ENCODE measurements at regions not wholly inside any gene's neighbourhood (a gene's known extent, or its start where the extent isn't known, plus 50 kb on each side); places are given as distances from the start of the nearest gene placed in this dataset.

DNA sequence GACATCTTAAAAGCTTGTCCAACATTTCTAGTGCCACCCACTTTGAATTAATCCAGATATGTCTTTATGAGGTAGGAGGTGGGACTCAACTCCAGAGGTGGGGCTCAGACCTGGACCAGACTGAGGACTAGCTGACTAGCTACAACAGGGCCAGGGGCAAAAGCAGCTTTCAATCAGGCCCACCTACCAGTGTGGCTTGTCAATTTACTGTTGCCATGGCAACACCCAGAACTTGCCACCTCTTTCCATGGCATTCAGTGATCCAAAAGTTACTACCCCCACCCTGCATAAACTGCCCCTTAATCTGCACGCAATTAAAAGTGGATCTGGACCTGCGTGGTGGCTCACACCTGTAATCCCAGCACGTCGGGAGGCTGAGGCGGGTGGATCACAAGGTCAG lies 113.2 kb upstream of the KAZN start:
- no peak overlapping the region for H2AK5ac ChIP-seq (ENCODE audit: low read length)
- H3K23ac ChIP-seq (ENCODE audit: low read length): no peak overlapping the region
- H3K79me1 ChIP-seq (ENCODE audit: low read length): no peaks in the 10 kb centered on the region
- H3K27ac ChIP-seq (ENCODE audit: low read depth, low read length): no peak overlapping the region
- H4K5ac ChIP-seq (ENCODE audit: low read length): no peak overlapping the region
- no peaks in the 10 kb centered on the region for H3K79me2 ChIP-seq (ENCODE audit: control insufficient read depth, insufficient read depth, low read length)
- H2BK120ac ChIP-seq (ENCODE audit: low read depth, low read length): no peak overlapping the region
- H3K56ac ChIP-seq (ENCODE audit: low read length): no peak overlapping the region
- no CpG with 5 or more reads among the region's 5 CpGs for WGBS (ENCODE audit: extremely low coverage, insufficient coverage, low lambda C conversion rate)
- no peak overlapping the region for H2BK15ac ChIP-seq (replicated peaks; ENCODE audit: low read depth)
- no peak overlapping the region for H3K9ac ChIP-seq (ENCODE audit: low read length)
- no peak overlapping the region for H2BK5ac ChIP-seq (ENCODE audit: low read length)
- H3K27me3 ChIP-seq (ENCODE audit: insufficient read depth, low read length, poor library complexity): no peaks in the 10 kb centered on the region
- no peaks in the 10 kb centered on the region for H3K36me3 ChIP-seq (ENCODE audit: control insufficient read depth, insufficient read depth, low read length)
- DNase-seq: no peak
- no peak overlapping the region for H3K4me2 ChIP-seq (ENCODE audit: low read length)
- H3K4me3 ChIP-seq (ENCODE audit: low read length): no peak overlapping the region
- H3K4me1 ChIP-seq (ENCODE audit: control insufficient read depth, low read depth, low read length): no peaks in the 10 kb centered on the region
- no peak overlapping the region for H3K18ac ChIP-seq (ENCODE audit: low read length)
- H4K8ac ChIP-seq (ENCODE audit: low read depth, low read length): no peak overlapping the region
- no peak overlapping the region for H3K4ac ChIP-seq (ENCODE audit: low read depth, low read length)

DNA sequence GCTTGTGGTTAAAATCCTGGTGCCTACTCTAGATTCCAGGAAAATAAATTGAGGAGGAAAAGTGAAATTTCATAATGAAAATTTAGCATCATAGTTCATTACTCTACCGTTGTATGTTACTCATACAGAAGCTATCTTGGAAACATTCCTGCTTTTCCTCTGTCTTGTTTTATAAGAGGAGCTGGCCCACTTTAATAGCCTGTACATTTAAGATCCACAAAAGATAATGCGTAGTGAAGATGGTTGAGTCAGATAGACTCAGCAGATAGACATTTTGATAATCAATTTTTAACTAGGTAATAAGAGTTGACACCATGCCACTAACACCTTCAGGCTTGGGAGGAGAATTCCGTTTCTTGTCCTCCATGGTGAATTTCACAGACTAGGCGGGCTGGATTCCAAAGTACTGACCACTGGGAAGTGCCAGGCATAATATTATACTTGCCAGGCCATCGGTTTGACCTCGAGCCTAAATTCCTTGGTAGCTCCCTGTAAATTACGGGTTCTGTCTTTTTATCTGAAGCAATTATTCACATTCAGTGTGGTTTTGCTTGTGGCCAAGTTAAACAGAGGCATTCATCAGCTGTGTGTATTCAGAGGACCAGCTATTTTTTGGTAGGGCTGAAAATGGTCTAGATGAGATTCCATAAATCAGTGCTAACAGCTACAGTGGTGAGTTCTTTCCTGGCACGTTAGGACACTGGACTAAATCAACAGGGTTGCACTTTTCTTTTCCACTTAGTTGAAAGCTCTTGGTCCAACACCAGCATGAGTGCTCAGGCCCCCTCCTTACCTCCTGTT lies 111.9 kb upstream of the KAZN start:
- H3K9ac ChIP-seq (ENCODE audit: low read length): no peak overlapping the region
- no peaks in the 10 kb centered on the region for H3K79me2 ChIP-seq (ENCODE audit: control insufficient read depth, insufficient read depth, low read length)
- no peak overlapping the region for H4K8ac ChIP-seq (ENCODE audit: low read depth, low read length)
- no peak overlapping the region for H2BK120ac ChIP-seq (ENCODE audit: low read depth, low read length)
- no peak overlapping the region for H3K4ac ChIP-seq (ENCODE audit: low read depth, low read length)
- WGBS (ENCODE audit: extremely low coverage, insufficient coverage, low lambda C conversion rate): no CpG with 5 or more reads among the region's 8 CpGs
- H3K18ac ChIP-seq (ENCODE audit: low read length): no peak overlapping the region
- H3K4me1 ChIP-seq (ENCODE audit: control insufficient read depth, low read depth, low read length): no peaks in the 10 kb centered on the region
- no peaks in the 10 kb centered on the region for H3K27me3 ChIP-seq (ENCODE audit: insufficient read depth, low read length, poor library complexity)
- H3K36me3 ChIP-seq (ENCODE audit: control insufficient read depth, insufficient read depth, low read length): no peaks in the 10 kb centered on the region
- no peak overlapping the region for H2BK5ac ChIP-seq (ENCODE audit: low read length)
- no peak overlapping the region for H2BK15ac ChIP-seq (replicated peaks; ENCODE audit: low read depth)
- H3K79me1 ChIP-seq (ENCODE audit: low read length): no peaks in the 10 kb centered on the region
- no peak overlapping the region for H3K23ac ChIP-seq (ENCODE audit: low read length)
- H3K27ac ChIP-seq (ENCODE audit: low read depth, low read length): no peak overlapping the region
- H4K5ac ChIP-seq (ENCODE audit: low read length): no peak overlapping the region
- no peak overlapping the region for H3K4me3 ChIP-seq (ENCODE audit: low read length)
- no peak overlapping the region for H3K56ac ChIP-seq (ENCODE audit: low read length)
- no peak overlapping the region for H2AK5ac ChIP-seq (ENCODE audit: low read length)
- no peak overlapping the region for H3K4me2 ChIP-seq (ENCODE audit: low read length)
- no peak for DNase-seq

DNA sequence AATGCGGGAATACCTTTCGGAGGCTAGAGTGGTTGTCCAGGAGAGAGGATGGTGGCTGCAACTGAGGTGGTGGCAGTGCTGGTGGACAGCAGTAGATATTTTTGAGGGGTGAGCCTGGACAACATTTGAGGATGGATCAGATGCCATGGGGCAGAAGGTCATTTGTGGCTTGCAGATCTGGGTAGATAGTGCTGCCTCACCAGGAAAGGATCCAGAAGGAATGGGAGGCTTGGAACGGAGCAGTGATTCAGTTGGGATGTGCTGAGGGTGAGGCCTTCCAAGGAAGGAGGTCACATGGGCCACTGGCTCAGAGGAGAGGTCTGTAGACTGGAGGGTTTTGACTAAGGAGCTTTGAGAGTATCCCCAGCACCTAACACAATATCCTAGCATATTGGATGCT lies 110.8 kb upstream of the KAZN start:
- H2BK5ac ChIP-seq (ENCODE audit: low read length): no peak overlapping the region
- H3K4me2 ChIP-seq (ENCODE audit: low read length): no peak overlapping the region
- H3K79me2 ChIP-seq (ENCODE audit: control insufficient read depth, insufficient read depth, low read length): no peaks in the 10 kb centered on the region
- no peak overlapping the region for H2BK120ac ChIP-seq (ENCODE audit: low read depth, low read length)
- H3K36me3 ChIP-seq (ENCODE audit: control insufficient read depth, insufficient read depth, low read length): no peaks in the 10 kb centered on the region
- H3K4me3 ChIP-seq (ENCODE audit: low read length): no peak overlapping the region
- H2BK15ac ChIP-seq (replicated peaks; ENCODE audit: low read depth): no peak overlapping the region
- H3K4me1 ChIP-seq (ENCODE audit: control insufficient read depth, low read depth, low read length): no peaks in the 10 kb centered on the region
- no peak overlapping the region for H4K5ac ChIP-seq (ENCODE audit: low read length)
- no peaks in the 10 kb centered on the region for H3K27me3 ChIP-seq (ENCODE audit: insufficient read depth, low read length, poor library complexity)
- no peak overlapping the region for H3K4ac ChIP-seq (ENCODE audit: low read depth, low read length)
- H2AK5ac ChIP-seq (ENCODE audit: low read length): no peak overlapping the region
- H3K9ac ChIP-seq (ENCODE audit: low read length): no peak overlapping the region
- H3K18ac ChIP-seq (ENCODE audit: low read length): no peak overlapping the region
- H4K8ac ChIP-seq (ENCODE audit: low read depth, low read length): no peak overlapping the region
- no peak overlapping the region for H3K27ac ChIP-seq (ENCODE audit: low read depth, low read length)
- H3K56ac ChIP-seq (ENCODE audit: low read length): no peak overlapping the region
- no peak for DNase-seq
- no peaks in the 10 kb centered on the region for H3K79me1 ChIP-seq (ENCODE audit: low read length)
- H3K23ac ChIP-seq (ENCODE audit: low read length): no peak overlapping the region
- WGBS (ENCODE audit: extremely low coverage, insufficient coverage, low lambda C conversion rate): no CpG with 5 or more reads among the region's 3 CpGs

DNA sequence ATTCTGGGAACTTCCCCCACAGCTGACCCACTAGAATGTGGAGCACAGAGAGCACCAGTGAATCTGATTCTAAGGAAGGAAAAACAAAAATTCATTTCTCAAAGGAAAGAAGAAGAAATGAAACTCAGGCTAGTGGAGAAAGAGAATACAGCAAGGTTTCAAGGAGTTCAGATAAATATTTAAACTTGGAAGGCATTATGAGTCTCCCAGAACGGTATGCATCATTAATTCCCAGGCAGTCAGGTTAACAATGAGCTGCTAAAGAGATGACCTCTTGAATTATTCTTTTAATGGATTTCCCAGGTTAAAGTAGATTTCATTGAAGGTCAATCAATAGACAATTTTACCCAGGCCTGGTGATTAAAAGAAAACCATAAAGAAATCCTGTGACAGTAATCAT lies 103.6 kb upstream of the KAZN start:
- no peak overlapping the region for H4K8ac ChIP-seq (ENCODE audit: low read depth, low read length)
- H2BK120ac ChIP-seq (ENCODE audit: low read depth, low read length): no peak overlapping the region
- no peak overlapping the region for H3K4me2 ChIP-seq (ENCODE audit: low read length)
- no peak overlapping the region for H3K4me3 ChIP-seq (ENCODE audit: low read length)
- H2AK5ac ChIP-seq (ENCODE audit: low read length): no peak overlapping the region
- no peak overlapping the region for H3K18ac ChIP-seq (ENCODE audit: low read length)
- no CpG with 5 or more reads among the region's 1 CpG for WGBS (ENCODE audit: extremely low coverage, insufficient coverage, low lambda C conversion rate)
- H3K23ac ChIP-seq (ENCODE audit: low read length): no peak overlapping the region
- H3K9ac ChIP-seq (ENCODE audit: low read length): no peak overlapping the region
- no peak overlapping the region for H3K56ac ChIP-seq (ENCODE audit: low read length)
- DNase-seq: no peak
- no peak overlapping the region for H2BK5ac ChIP-seq (ENCODE audit: low read length)
- H3K79me2 ChIP-seq (ENCODE audit: control insufficient read depth, insufficient read depth, low read length): no peaks in the 10 kb centered on the region
- no peaks in the 10 kb centered on the region for H3K36me3 ChIP-seq (ENCODE audit: control insufficient read depth, insufficient read depth, low read length)
- H3K27me3 ChIP-seq (ENCODE audit: insufficient read depth, low read length, poor library complexity): no peaks in the 10 kb centered on the region
- H2BK15ac ChIP-seq (replicated peaks; ENCODE audit: low read depth): no peak overlapping the region
- H4K5ac ChIP-seq (ENCODE audit: low read length): no peak overlapping the region
- no peak overlapping the region for H3K27ac ChIP-seq (ENCODE audit: low read depth, low read length)
- H3K4me1 ChIP-seq (ENCODE audit: control insufficient read depth, low read depth, low read length): no peaks in the 10 kb centered on the region
- H3K4ac ChIP-seq (ENCODE audit: low read depth, low read length): no peak overlapping the region
- H3K79me1 ChIP-seq (ENCODE audit: low read length): no peaks in the 10 kb centered on the region

DNA sequence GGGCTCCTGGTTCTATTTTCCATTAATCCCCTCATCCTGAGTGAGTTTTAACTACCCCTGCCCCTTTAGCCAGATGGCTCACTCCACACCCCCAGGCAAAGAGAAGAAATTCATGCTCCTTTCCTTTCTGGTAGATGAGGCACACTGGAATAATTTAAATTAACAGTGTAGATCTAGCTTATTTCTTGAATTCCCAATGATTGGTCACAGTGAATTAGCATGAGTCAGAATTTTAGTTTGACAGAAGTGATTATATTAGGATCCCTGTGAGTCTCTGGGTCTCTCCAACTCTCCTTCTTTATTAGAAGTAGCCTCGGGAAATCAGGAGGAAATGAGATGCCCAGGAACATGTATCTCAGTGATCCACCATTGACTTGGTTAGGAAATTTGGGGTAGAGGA lies 103.1 kb upstream of the KAZN start:
- H3K27ac ChIP-seq (ENCODE audit: low read depth, low read length): no peak overlapping the region
- WGBS (ENCODE audit: extremely low coverage, insufficient coverage, low lambda C conversion rate): no CpG with 5 or more reads among the region's 1 CpG
- no peak overlapping the region for H3K4me3 ChIP-seq (ENCODE audit: low read length)
- no peak overlapping the region for H2BK120ac ChIP-seq (ENCODE audit: low read depth, low read length)
- no peak overlapping the region for H3K9ac ChIP-seq (ENCODE audit: low read length)
- no peak overlapping the region for H3K4ac ChIP-seq (ENCODE audit: low read depth, low read length)
- H3K79me1 ChIP-seq (ENCODE audit: low read length): no peaks in the 10 kb centered on the region
- no peaks in the 10 kb centered on the region for H3K27me3 ChIP-seq (ENCODE audit: insufficient read depth, low read length, poor library complexity)
- no peak overlapping the region for H2AK5ac ChIP-seq (ENCODE audit: low read length)
- H3K36me3 ChIP-seq (ENCODE audit: control insufficient read depth, insufficient read depth, low read length): no peaks in the 10 kb centered on the region
- no peaks in the 10 kb centered on the region for H3K4me1 ChIP-seq (ENCODE audit: control insufficient read depth, low read depth, low read length)
- no peak overlapping the region for H3K23ac ChIP-seq (ENCODE audit: low read length)
- H3K18ac ChIP-seq (ENCODE audit: low read length): no peak overlapping the region
- H3K4me2 ChIP-seq (ENCODE audit: low read length): no peak overlapping the region
- no peak overlapping the region for H4K8ac ChIP-seq (ENCODE audit: low read depth, low read length)
- no peak overlapping the region for H2BK15ac ChIP-seq (replicated peaks; ENCODE audit: low read depth)
- no peak for DNase-seq
- no peak overlapping the region for H3K56ac ChIP-seq (ENCODE audit: low read length)
- H3K79me2 ChIP-seq (ENCODE audit: control insufficient read depth, insufficient read depth, low read length): no peaks in the 10 kb centered on the region
- H4K5ac ChIP-seq (ENCODE audit: low read length): no peak overlapping the region
- no peak overlapping the region for H2BK5ac ChIP-seq (ENCODE audit: low read length)

DNA sequence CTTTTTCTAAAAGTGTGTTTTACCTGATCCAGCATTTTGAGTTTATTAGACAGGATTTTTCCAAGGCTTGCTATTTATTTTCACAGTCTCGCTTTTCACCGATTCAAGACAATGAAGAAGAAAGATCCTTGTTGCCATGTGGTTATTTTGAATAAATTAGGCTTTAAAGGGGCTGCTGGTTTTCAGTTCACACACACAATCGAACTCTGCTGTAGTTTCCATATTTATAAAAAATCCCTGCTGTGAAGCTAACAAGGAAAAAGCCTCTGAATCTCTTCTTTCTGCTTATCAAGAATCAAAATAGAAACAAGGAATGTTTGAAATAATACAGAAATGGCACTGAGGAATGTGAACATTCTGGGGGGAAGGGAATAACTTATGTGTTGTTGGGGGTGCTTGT lies 102.5 kb upstream of the KAZN start:
- no peak overlapping the region for H2AK5ac ChIP-seq (ENCODE audit: low read length)
- no peak overlapping the region for H3K9ac ChIP-seq (ENCODE audit: low read length)
- H3K23ac ChIP-seq (ENCODE audit: low read length): no peak overlapping the region
- H2BK15ac ChIP-seq (replicated peaks; ENCODE audit: low read depth): no peak overlapping the region
- H3K4me2 ChIP-seq (ENCODE audit: low read length): no peak overlapping the region
- no peaks in the 10 kb centered on the region for H3K4me1 ChIP-seq (ENCODE audit: control insufficient read depth, low read depth, low read length)
- no peak overlapping the region for H3K4me3 ChIP-seq (ENCODE audit: low read length)
- no peak overlapping the region for H3K18ac ChIP-seq (ENCODE audit: low read length)
- H3K27me3 ChIP-seq (ENCODE audit: insufficient read depth, low read length, poor library complexity): no peaks in the 10 kb centered on the region
- no peak overlapping the region for H3K56ac ChIP-seq (ENCODE audit: low read length)
- DNase-seq: no peak
- no peaks in the 10 kb centered on the region for H3K79me2 ChIP-seq (ENCODE audit: control insufficient read depth, insufficient read depth, low read length)
- no peak overlapping the region for H4K8ac ChIP-seq (ENCODE audit: low read depth, low read length)
- no peak overlapping the region for H3K27ac ChIP-seq (ENCODE audit: low read depth, low read length)
- no peaks in the 10 kb centered on the region for H3K79me1 ChIP-seq (ENCODE audit: low read length)
- H2BK5ac ChIP-seq (ENCODE audit: low read length): no peak overlapping the region
- H2BK120ac ChIP-seq (ENCODE audit: low read depth, low read length): no peak overlapping the region
- no peak overlapping the region for H4K5ac ChIP-seq (ENCODE audit: low read length)
- no peaks in the 10 kb centered on the region for H3K36me3 ChIP-seq (ENCODE audit: control insufficient read depth, insufficient read depth, low read length)
- no peak overlapping the region for H3K4ac ChIP-seq (ENCODE audit: low read depth, low read length)
- WGBS (ENCODE audit: extremely low coverage, insufficient coverage, low lambda C conversion rate): no CpG with 5 or more reads among the region's 3 CpGs
